ENCODE measurements at regions not wholly inside any gene's neighbourhood (a gene's known extent, or its start where the extent isn't known, plus 50 kb on each side); places are given as distances from the start of the nearest gene placed in this dataset.
"Not testable (repeated sequence)": the region's sequence is repeated elsewhere in the genome, so short reads cannot be mapped to it uniquely, and the experiment has no call there.

- no peaks in the 10 kb centered on the region for H3K9me3 ChIP-seq (replicated peaks)
These were observed 544.3 kb downstream of the KCNT2 start for GRCh38 chr1:196063952-196064351.

GRCh38 chr1:196063294-196063693, 544.9 kb downstream of the KCNT2 start:
- H3K27ac ChIP-seq = no peak overlapping the region
- no peaks in the 10 kb centered on the region for H3K36me3 ChIP-seq
- no peaks in the 10 kb centered on the region for H3K9me3 ChIP-seq (replicated peaks)
- no peaks in the 10 kb centered on the region for H3K27me3 ChIP-seq (replicated peaks)
- H3K4me3 ChIP-seq = no peak overlapping the region
- no peak for DNase-seq (ENCODE audit: low read depth in 1 of 2, low spot score in 2 of 2)
- no peaks in the 10 kb centered on the region for H3K4me1 ChIP-seq (replicated peaks)

More at GRCh38 chr1:196063952-196064351, 544.3 kb downstream of the KCNT2 start:
- Histone ChIP-seq H3K4me3 (no peak overlapping the region), H3K27ac (no peak overlapping the region), H3K4me1 (replicated peaks) (no peaks in the 10 kb centered on the region), H3K27me3 (replicated peaks) (no peaks in the 10 kb centered on the region), H3K36me3 (no peaks in the 10 kb centered on the region)
- no peak for DNase-seq (ENCODE audit: low read depth in 1 of 2, low spot score in 2 of 2)

GRCh38 chr1:196060539-196060938, 547.7 kb downstream of the KCNT2 start:
- Histone ChIP-seq H3K27me3 (replicated peaks) (no peaks in the 10 kb centered on the region), H3K4me1 (replicated peaks) (no peaks in the 10 kb centered on the region), H3K36me3 (no peaks in the 10 kb centered on the region), H3K9me3 (replicated peaks) (no peaks in the 10 kb centered on the region), H3K27ac (no peak overlapping the region), H3K4me3 (no peak overlapping the region)
- DNase-seq (ENCODE audit: low read depth in 1 of 2, low spot score in 2 of 2) = no peak

- H3K27ac ChIP-seq = no peak overlapping the region
- no peaks in the 10 kb centered on the region for H3K27me3 ChIP-seq (replicated peaks)
- no peaks in the 10 kb centered on the region for H3K9me3 ChIP-seq (replicated peaks)
- no peaks in the 10 kb centered on the region for H3K4me1 ChIP-seq (replicated peaks)
- no peak overlapping the region for H3K4me3 ChIP-seq
- DNase-seq (ENCODE audit: low read depth in 1 of 2, low spot score in 2 of 2) = no peak
- no peaks in the 10 kb centered on the region for H3K36me3 ChIP-seq
These were observed 549.0 kb downstream of the KCNT2 start for GRCh38 chr1:196059210-196059609.

GRCh38 chr1:196056966-196057365, 551.3 kb downstream of the KCNT2 start:
- no peak for DNase-seq (ENCODE audit: low read depth in 1 of 2, low spot score in 2 of 2)
- Histone ChIP-seq H3K27ac (no peak overlapping the region), H3K4me1 (replicated peaks) (no peaks in the 10 kb centered on the region), H3K4me3 (no peak overlapping the region), H3K27me3 (replicated peaks) (no peaks in the 10 kb centered on the region), H3K9me3 (replicated peaks) (no peaks in the 10 kb centered on the region), H3K36me3 (no peaks in the 10 kb centered on the region)

GRCh38 chr1:196049407-196049806, 558.8 kb downstream of the KCNT2 start:
- DNase-seq (ENCODE audit: low read depth in 1 of 2, low spot score in 2 of 2) = no peak
- no peak overlapping the region for H3K4me3 ChIP-seq
- no peaks in the 10 kb centered on the region for H3K27me3 ChIP-seq (replicated peaks)
- no peaks in the 10 kb centered on the region for H3K36me3 ChIP-seq
- H3K27ac ChIP-seq = no peak overlapping the region
- H3K9me3 ChIP-seq (replicated peaks) = no peaks in the 10 kb centered on the region
- no peaks in the 10 kb centered on the region for H3K4me1 ChIP-seq (replicated peaks)

GRCh38 chr1:196043268-196043667, 565.0 kb downstream of the KCNT2 start:
- Histone ChIP-seq H3K4me1 (replicated peaks) (no peaks in the 10 kb centered on the region), H3K27ac (no peak overlapping the region), H3K27me3 (replicated peaks) (no peaks in the 10 kb centered on the region), H3K4me3 (no peak overlapping the region), H3K9me3 (replicated peaks) (no peaks in the 10 kb centered on the region), H3K36me3 (no peaks in the 10 kb centered on the region)
- DNase-seq (ENCODE audit: low read depth in 1 of 2, low spot score in 2 of 2) = no peak

- H3K4me1 ChIP-seq (replicated peaks) = no peaks in the 10 kb centered on the region
- no peak overlapping the region for H3K27ac ChIP-seq
- H3K36me3 ChIP-seq = no peaks in the 10 kb centered on the region
- DNase-seq (ENCODE audit: low read depth in 1 of 2, low spot score in 2 of 2) = no peak
- H3K27me3 ChIP-seq (replicated peaks) = no peaks in the 10 kb centered on the region
- H3K4me3 ChIP-seq = no peak overlapping the region
- no peaks in the 10 kb centered on the region for H3K9me3 ChIP-seq (replicated peaks)
These were observed 574.0 kb downstream of the KCNT2 start for GRCh38 chr1:196034080-196034706.

DNA sequence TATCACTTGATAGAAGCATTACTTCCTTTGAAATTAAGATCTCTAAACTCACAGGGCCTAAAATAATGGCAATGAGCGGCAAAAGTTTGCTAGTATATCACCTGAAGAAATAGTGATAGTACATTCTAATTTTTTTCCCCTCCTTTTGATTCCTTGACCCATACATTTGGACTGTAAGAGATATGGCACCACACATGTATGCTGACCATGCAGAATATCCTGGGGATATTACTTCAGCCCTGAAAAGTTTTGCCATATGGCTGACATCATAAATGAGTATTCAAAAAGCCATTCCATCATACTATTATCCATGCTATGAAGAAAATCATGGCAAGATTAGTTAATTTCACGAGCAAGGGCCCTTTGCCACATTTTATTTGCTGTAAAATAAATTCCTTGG, 576.9 kb downstream of the KCNT2 start:
- not testable (repeated sequence) for H3K27me3 ChIP-seq (replicated peaks); H3K4me3 ChIP-seq; H3K4me1 ChIP-seq (replicated peaks); H3K36me3 ChIP-seq; H3K9me3 ChIP-seq (replicated peaks); DNase-seq (ENCODE audit: low read depth in 1 of 2, low spot score in 2 of 2); H3K27ac ChIP-seq

- Histone ChIP-seq H3K27ac (no peak overlapping the region), H3K4me3 (no peak overlapping the region), H3K27me3 (replicated peaks) (no peaks in the 10 kb centered on the region), H3K36me3 (no peaks in the 10 kb centered on the region), H3K4me1 (replicated peaks) (no peaks in the 10 kb centered on the region), H3K9me3 (replicated peaks) (no peaks in the 10 kb centered on the region)
- DNase-seq (ENCODE audit: low read depth in 1 of 2, low spot score in 2 of 2) = no peak
These were observed 577.8 kb downstream of the KCNT2 start for GRCh38 chr1:196030455-196030854.

DNA sequence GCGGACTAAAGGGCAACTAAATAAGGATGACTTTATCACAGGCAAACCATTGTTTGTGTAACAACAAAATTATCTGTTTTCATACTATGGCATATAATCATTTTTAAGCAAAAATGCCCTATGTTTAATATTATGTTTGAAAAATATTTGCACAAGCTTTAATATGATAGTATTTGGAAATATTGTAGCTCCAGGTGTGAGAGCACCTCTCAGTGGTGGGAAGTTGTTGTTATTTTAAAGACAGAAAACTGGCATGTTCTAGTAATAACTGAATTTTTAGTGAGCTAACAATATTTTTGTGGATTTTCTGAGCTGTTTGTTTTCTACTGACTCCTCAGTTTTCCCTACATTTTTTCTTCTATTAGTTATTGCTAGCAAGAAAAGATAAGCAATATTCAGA, 578.8 kb downstream of the KCNT2 start:
- Histone ChIP-seq H3K27ac (no peak overlapping the region), H3K4me3 (no peak overlapping the region), H3K27me3 (replicated peaks) (no peaks in the 10 kb centered on the region), H3K36me3 (no peaks in the 10 kb centered on the region), H3K4me1 (replicated peaks) (no peaks in the 10 kb centered on the region), H3K9me3 (replicated peaks) (0 out of 2 replicates have a peak, but pooled peaks cover 1% of the 10 kb centered on the region)
- no peak for DNase-seq (ENCODE audit: low read depth in 1 of 2, low spot score in 2 of 2)

DNA sequence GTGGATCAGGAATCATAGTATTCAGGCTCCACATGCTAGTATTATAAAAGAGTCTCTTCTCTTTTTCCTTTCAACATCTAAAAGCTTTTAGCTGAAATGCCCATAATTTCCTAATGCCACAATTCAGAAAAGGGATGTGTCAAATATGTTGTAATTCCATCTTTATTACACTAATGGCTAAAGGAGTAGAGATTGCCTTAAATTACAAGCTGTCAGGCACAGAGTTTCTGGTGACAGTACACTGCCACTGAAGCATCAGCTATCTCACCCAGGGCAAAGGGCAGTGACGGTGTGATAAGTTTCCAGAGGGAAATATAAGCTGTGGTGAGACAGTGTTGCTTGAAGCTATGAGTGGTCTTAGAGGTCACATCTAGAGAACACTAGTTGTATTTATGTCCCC, 581.1 kb downstream of the KCNT2 start:
- H3K27ac ChIP-seq = no peak overlapping the region
- H3K9me3 ChIP-seq (replicated peaks) = 0 out of 2 replicates have a peak, but pooled peaks cover 2% of the 10 kb centered on the region
- no peaks in the 10 kb centered on the region for H3K36me3 ChIP-seq
- H3K4me1 ChIP-seq (replicated peaks) = no peaks in the 10 kb centered on the region
- H3K4me3 ChIP-seq = no peak overlapping the region
- DNase-seq (ENCODE audit: low read depth in 1 of 2, low spot score in 2 of 2) = no peak
- no peaks in the 10 kb centered on the region for H3K27me3 ChIP-seq (replicated peaks)

GRCh38 chr1:196021174-196021573, 587.1 kb downstream of the KCNT2 start:
- not testable (repeated sequence) for H3K4me1 ChIP-seq (replicated peaks); H3K4me3 ChIP-seq; DNase-seq (ENCODE audit: low read depth in 1 of 2, low spot score in 2 of 2); H3K27me3 ChIP-seq (replicated peaks); H3K27ac ChIP-seq; H3K36me3 ChIP-seq; H3K9me3 ChIP-seq (replicated peaks)

DNA sequence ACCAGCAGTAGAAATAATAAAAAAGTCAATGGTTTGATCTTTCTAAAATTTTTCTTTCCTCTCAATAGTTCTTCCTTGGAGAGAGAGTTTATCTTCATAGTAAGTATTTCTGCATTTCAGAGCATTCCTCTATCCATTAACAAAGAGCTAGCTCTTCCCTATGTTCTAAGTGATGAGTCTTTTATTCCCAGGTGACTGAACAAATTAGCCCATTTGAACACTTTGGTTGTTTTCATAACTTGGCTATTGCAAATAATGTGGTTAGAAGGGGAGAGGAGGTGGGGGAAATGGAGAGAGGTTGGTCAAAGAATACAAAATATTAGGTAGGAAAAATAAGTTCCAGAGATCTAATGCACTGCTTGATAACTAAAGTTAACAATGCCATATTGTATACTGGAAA, 598.9 kb downstream of the KCNT2 start:
- Histone ChIP-seq H3K36me3 (no peaks in the 10 kb centered on the region), H3K4me1 (replicated peaks) (no peaks in the 10 kb centered on the region), H3K27ac (no peak overlapping the region), H3K27me3 (replicated peaks) (no peaks in the 10 kb centered on the region), H3K4me3 (no peak overlapping the region), H3K9me3 (replicated peaks) (no peaks in the 10 kb centered on the region)
- DNase-seq (ENCODE audit: low read depth in 1 of 2, low spot score in 2 of 2) = no peak

GRCh38 chr1:196007763-196008162, 600.5 kb downstream of the KCNT2 start:
- DNase-seq (ENCODE audit: low read depth in 1 of 2, low spot score in 2 of 2) = no peak
- H3K9me3 ChIP-seq (replicated peaks) = no peaks in the 10 kb centered on the region
- H3K4me3 ChIP-seq = no peak overlapping the region
- H3K27me3 ChIP-seq (replicated peaks) = no peaks in the 10 kb centered on the region
- no peak overlapping the region for H3K27ac ChIP-seq
- H3K36me3 ChIP-seq = no peaks in the 10 kb centered on the region
- H3K4me1 ChIP-seq (replicated peaks) = no peaks in the 10 kb centered on the region

Data from SJSA1 (cell line).